ENCODE measurements at regions not wholly inside any gene's neighbourhood (a gene's known extent, or its start where the extent isn't known, plus 50 kb on each side); places are given as distances from the start of the nearest gene placed in this dataset.
A peak's percentile ranks its signal among the peaks of the same experiment; 100 is the strongest.

DNA sequence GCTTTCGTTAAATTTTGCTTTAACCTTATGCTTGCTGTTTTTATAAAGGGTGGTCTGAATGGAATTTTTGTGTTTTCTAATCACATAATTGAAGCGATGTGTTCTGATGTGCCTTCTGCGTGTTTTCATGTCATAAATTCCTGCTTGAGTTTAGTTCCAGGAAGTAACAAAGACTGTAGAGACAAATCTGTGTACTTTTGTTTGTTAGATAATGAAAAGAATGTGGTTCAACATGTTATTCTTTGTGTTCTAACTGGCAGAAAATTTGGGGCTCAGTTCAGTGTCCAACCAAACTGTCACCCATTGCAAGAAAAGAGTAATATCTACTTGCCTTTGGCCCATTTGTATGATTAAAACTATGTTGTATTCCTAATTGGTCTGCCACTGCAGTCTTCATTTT lies 324.0 kb downstream of the DIPK2A start:
- no peak for DNase-seq (ENCODE audit: low spot score)

DNA sequence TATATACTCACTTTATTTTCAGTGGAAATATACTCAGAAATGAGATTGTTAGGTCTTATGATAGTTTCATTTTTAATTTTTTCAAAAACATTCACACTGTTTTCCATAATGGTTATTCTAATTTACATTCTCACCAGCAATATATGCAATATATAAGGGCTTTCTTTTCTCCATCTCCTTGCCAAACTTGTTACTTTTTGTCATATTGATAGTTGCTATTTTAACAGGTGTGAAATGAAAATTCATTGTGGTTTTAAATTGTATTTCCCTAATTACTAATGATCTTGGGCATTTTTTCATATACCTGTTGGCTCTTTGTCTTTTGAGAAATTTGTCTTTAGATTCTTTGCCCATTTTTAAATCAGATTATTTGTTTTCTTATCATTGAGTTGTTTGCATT lies 325.2 kb downstream of the DIPK2A start:
- no peak for DNase-seq (ENCODE audit: low spot score)

DNA sequence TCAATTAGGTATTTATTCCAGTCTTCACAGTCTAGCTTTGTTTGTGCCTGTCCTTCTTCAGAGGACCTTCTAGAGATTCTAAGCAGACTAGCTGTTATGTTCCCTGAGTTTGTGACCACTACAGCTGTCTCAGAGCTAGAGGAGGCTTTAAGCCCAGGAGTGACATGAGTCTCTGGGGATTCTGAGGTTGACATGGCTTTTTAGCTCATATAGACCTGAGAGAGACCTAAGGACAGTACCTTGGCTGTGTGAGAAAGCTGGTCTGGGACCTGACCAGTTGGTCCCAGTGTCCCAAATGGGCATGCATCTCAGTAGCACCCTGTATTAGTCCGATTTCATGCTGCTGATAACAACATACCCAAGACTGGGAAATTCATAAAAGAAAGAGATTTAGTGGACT lies 330.2 kb downstream of the DIPK2A start:
- DNase-seq (ENCODE audit: low spot score), result no peak

DNA sequence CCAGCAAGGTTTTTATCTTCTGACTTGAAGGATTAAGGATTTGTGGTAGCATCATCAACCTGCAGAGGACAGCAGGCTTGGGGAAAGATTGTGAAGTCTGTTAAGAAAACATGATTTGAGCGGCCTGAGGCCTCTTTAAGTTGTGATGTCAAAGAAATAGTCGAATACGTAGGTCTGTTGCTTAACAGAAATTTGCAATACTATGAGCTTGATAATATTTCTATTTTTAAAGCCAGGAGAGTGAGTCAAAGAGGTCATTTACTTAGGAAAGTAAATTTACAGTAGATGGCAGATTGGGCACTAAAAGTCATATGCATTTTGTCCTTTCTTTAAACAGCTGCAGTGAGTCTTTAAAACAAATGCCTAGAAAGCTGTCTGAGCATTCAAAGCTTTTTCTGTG lies 336.3 kb downstream of the DIPK2A start:
- DNase-seq (ENCODE audit: low spot score), result no peak

DNA sequence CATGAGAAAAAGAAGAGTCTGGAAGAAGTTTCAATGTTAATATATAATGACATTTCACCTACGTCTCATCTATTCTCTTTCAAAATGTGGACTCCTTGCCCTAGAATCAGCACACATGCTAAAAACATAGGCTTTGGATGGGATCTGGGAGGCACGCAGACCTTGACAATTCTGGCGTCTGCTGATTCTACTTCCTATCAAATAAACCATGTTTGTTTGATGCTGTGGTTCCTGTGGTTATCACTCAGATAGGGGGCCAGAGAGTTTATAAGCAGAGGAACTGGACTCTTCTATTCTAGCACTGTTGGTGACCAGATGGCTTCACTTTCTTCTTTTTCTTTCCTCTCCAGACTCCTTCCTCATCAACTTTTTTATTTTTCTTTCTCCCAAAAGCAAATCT lies 336.8 kb downstream of the DIPK2A start:
- no peak for DNase-seq (ENCODE audit: low spot score)

DNA sequence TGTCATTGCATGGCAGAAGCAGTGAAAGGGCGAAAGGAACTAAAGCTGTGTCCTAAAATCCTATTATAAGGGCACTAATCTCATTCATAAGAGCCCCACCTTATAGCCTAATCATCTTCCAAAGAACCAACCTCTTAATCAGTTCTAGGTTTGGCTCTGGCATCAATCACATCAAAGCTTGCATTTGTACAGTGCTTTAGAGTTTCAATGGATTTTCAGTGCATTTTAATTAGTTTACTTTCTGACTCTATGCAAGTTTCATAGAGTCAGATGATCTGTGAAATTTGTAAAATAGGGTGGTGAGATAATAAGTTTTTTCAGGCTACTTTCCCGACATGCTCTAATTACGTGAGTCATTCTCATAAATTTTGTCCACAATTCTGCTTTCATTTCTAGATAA lies 341.1 kb downstream of the DIPK2A start:
- DNase-seq (ENCODE audit: low spot score), result no peak

DNA sequence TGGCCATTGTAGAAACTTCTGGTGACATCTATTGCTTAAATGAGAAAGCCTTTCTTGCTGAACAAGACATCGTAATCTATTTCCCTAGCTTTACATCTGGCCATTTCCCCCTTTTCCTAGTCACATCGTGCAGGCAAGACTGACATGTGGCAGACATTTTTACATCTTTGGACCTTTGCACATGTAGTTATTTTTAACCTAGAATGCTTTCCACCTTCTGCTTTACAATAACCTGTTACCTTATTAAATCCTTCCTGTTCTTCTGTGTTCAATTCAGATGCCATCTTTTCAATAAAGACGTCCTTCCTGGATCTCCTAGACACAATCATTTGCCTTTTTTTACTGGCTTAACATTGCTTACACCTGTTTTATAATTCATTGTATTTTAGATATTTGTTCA lies 343.3 kb downstream of the DIPK2A start:
- DNase-seq (ENCODE audit: low spot score), result no peak

DNA sequence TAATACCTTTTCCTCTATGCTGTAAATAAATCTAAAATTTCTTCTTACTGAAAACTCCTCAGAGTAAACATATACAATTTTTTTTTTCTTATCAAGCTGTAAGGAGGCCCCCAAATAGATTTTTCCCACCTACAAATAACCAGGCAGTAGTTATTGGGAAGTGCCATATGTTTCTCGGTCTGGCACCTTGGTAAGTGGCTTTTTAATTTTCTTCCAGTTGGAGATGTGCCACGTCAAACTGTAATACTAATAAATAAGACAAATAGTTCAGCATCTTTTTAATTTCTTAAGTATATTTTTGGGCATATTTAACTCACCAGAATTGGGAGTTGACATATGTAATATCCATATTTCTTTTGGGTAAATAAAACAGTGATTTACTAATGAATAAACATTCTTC lies 346.3 kb downstream of the DIPK2A start:
- no peak for DNase-seq (ENCODE audit: low spot score)

DNA sequence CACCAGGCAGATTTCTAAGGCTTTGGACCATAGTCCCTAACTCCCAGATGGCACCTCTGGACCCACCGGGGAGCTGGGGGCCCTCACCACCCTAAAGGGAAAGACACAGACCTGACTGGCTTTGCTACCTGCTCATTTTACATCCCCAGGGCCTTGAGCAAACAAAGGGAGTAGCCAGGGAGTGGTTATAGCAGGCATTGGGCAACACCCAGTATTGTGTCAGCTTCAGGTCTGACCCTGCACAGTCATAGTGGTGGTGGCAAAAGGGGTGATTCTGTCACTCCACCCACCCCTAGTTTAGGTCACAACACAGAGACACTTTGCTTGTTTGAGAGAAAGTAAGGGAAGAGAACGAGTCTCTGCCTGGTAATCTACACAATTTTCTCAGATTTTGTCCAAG lies 352.5 kb downstream of the DIPK2A start:
- DNase-seq (ENCODE audit: low spot score), result no peak

DNA sequence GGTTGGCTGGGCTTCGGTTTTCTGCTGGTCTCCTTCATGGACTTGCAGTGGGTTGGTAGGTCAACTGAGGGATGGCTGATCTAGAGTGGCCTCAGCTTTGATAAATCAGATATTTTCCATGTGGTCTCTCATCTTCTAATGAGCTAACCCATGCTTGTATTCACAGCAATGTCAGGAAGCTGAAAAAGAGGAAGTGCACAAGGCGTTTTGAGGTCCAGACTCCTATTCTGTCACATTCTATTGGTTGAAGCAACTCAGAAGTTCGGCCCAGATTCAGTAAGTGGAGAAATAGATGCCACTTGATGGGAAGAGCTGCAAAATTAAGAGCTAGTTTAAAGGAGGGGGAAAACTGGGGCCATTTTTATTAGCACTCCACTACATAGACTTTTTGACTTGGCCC lies 361.2 kb downstream of the DIPK2A start:
- DNase-seq (ENCODE audit: low spot score), result no peak

DNA sequence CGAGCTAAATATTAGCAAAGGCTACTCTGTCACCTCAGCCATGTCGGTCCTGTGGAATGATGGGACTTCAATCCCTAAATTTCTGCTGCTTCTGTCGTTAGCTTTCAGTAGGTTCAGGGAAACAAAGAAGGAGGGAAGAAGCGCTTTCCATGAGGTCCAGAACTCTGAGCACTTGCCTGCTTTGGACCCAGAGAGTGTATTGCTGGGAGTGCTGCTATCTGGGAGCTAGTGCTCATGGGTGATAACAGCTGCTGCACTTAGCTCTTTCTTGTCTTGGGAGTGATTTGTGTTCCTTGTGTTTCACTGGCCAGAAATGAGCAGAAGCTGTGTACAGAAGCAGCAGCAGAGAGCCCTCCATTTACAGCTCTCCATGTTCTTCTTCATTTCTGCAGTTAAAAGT lies 369.8 kb downstream of the DIPK2A start:
- DNase-seq (ENCODE audit: low spot score), result no peak

DNA sequence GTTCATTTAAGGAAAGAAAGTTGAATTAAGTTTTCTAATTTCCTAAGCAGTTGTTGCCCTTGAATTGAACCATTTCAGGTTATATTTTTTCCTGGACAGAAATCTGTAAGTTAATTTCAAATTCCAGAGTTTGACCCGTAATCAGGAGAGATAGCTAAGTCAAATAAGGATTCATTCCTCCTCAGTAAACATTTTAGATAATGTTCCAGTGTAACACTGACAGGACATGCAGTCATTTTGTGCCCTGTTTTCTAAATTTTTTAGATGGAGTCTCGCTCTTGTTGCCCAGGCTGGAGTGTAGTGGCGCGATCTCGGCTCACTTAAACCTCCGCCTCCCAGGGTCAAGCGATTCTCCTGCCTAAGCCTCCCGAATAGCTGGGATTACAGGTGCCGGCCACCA lies 371.7 kb downstream of the DIPK2A start:
- no peak for DNase-seq (ENCODE audit: low spot score)

DNA sequence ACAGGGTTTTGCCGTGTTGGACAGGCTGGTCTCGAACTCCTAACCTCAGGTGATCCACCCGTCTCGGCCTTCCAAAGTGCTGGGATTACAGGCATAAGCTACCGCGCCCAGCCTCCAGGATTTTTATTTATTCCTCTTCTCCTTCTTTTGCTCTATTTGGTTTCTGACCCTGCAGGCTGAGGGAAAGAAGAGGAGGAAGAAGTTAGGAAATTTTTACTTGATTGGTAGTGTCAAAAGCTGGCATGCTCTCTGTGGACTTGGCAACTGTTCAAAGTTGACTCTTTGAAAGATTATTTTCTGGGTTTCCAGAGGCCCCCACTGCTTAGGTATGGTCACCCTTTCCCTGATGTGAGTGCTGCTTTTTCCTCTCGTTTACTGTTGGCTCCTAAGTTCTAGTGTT lies 372.2 kb downstream of the DIPK2A start:
- no peak for DNase-seq (ENCODE audit: low spot score)

DNA sequence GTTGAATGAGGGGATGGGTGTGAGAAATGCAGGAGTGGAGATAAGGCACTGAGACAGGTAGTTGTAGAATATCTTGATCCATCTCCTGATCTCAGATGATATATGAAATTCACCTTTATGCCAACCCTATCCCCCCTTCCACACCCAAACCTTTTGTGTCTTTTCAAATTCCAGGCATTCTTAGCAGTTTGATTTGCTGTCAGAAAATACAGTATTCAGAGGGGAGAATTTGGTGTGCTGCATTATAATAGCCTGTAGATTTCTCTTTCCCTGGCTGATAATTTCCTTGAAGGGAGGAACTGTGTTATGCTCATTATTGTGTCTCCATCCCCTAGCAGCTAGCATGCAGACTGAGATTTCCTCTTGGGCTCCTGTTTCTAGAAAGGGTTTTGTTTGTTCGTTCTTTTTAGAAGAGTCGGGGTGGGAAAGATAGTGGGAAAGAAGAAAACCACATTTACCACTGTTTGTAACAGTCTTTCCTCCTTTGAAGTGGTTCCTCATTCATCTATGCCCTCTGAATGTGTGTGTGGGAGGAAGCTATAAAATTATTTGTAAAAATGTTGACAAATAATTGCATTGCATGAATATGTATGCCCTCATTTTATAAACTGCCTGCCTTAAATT lies 373.4 kb downstream of the DIPK2A start:
- DNase-seq (ENCODE audit: low spot score), result no peak

DNA sequence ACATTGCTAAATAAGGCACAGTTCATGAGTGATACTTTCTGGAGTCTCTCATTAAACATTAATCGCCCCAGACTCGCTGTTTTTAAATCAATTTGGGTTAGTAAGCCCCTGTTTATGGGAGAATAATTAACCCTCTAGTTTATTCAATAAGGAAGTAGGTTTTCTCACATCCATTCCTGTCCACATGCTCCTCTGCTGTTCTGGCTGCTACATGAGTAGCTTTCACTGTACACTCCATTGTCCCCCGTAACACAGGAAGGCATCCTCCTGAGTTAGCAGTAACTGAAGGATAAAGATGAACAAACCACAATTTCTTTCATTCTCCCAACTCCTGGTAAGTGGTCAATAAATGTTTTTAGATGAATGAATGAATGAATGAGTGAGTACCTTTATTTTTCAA lies 378.5 kb downstream of the DIPK2A start:
- DNase-seq (ENCODE audit: low spot score), result no peak

DNA sequence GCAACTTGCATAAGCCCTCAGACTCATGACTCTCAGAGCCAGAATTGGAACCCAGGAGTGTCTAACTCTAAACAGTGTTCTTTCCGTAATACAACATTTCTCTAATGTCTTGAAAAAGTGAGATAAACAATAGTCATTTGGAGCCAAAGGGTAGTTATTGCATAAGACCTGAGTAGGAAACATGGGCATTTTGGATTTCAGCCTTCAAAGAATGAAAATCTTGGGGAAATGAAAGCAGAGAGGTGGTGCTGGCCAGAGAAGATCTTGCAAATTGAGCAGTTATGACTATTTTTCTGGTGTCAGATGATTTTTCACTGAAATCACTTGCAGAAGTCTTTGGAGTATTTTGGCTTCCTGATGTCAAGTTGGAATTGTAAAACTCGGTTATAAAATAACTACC lies 379.4 kb downstream of the DIPK2A start:
- DNase-seq (ENCODE audit: low spot score), result no peak

DNA sequence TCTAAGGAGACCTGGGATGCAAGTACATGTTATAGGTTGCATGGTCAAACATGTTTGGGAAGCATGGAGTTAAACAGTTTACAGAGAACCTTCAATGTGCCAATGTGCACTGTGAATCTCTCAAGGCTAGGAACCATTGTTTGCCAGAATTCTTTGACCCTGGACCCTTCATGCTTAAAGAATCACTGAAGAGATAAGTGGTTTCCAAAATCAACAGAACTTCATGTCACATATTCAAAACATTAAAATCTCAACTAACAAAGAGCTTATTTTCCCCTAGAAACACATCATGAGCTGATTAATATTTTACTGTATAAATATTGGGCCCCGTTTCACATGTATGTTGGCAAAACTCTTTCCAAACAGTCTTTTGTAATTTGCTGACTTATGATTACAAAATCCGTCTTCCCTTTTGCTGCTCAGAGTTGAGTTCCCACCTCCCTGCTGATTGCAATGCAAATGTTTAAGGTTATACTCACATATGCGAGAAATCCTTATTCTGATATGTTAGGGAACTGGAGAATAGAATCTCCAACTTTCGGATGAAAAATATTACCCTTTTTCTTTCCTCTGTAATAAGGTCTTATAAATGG lies 380.2 kb downstream of the DIPK2A start:
- no peak for DNase-seq (ENCODE audit: low spot score)

DNA sequence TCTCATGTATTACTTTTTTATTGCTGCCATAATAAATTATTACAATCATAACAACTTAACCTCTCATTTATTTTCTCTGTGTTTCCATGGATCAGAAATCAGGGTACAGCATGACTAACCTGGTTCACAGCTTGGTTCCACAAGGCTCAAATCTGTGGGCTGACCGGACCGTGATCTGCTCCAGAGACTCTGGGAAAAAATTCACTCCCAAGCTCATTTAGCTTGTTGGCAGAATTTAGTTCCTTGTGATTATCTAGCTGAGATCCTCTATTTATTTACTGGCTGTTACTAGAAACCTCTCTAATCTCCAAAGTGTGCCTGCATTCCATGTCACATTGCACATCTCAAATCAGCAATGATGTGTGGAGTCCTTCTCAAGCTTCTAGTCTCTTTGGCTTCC lies 386.6 kb downstream of the DIPK2A start:
- no peak for DNase-seq (ENCODE audit: low spot score)

DNA sequence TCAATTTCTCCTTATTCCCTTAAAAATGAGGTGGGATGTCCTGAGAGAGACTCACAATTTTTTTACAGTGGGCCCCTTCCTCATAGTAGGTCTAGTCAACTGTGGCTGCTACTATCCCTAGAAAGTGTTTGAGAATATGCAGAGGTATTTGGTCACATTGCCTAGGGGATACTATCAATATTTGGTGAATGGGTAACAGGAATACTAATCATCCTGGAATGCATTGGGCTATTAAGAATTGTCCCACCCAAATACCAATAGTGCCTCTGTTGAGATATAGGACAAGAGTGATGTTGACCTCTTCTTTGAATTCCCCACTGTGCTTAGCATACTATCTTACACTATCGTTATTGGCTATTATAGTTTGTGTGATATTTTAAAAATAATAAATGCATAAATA lies 389.4 kb downstream of the DIPK2A start:
- DNase-seq (ENCODE audit: low spot score), result no peak

DNA sequence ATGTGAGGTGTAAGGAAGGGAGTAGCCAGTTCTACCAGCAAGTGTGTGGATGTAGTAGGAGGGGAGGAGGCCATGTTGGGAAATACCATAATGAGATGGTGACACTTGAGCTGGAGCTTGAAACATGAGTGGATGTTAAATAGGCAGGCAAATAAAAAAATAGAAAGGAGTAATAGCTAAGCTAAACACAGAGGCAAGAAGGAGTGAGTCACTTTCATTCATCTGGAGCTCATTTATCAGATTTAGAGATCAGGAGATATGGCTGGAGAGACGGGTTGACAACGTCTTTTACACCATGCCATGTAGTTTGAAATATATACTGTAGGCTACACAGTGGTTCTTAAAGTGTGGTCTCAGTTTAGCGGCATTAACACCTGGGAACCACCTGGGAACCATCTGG lies 390.5 kb downstream of the DIPK2A start:
- DNase-seq (ENCODE audit: low spot score), result peak; percentile 34

DNA sequence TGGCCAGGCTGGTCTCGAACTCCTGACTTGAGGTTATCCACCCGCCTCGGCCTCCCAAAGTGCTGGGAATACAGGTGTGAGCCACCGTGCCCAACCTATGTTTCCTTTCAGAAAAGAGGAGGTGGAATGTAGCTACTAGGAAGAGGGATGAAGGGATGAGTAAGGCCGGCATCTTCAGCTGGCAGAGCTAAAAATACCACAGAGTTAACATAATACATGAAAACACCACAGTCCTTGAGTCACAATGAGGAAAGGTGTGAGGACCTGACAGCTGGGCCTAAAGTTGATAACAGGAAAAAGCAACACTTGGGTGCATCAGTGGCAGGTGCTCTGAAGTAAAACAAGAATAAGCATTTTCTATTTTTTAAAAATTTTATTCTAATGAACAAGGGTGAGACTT lies 392.2 kb downstream of the DIPK2A start:
- no peak for DNase-seq (ENCODE audit: low spot score)

DNA sequence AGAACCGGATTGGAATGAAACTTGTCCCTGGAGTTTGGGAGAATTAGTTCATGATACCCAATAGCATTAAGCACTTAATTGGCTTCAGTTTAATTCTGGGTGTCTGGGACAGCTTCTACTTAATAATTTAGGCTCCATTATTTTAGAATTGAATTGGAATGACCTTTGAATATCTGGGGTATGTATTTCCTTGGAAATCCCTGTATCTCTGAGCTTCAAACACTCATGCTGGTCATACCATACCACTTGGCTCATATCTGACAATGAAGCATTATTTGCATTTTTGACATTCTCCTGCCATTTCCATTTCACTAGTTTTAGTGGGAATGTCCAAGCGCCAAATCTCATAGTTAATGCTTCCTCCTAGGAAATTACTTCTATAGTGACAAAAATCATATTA lies 393.1 kb downstream of the DIPK2A start:
- DNase-seq (ENCODE audit: low spot score), result no peak

DNA sequence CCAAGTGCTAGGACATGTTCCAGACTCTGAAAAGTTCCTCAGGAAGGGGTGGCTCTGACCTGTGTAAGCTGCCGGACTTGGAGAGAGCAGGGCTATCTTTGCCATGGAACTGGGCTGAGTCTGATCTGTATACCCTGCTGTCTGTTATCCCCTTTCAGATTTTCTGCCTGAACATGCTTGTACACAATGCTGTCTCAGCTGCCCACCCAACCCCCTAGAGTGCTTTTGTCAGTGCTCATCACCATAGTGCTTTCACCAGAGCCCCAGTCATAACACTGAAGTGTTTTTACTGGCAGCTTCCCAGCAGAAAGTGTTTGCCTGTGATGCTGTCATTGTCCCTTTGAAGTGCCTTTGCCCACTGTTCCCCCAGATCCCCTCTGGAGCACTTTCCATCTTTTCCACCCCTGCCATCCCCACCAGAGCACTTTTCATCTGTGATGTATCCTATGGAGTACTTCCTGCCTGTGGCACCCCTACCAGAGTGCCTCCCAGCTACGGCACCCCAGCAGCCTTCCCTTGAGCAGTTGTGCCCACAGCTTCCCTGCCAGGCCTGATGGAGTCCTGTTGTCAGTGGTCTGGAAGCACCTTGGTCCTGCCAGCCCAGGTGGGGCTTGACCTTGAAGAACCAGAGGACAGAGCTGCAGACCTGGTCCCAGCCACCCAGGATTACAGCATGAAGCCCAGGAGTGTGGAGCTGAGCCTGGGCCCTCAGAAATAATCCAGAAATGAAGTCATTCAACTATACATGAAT lies 397.7 kb downstream of the DIPK2A start:
- DNase-seq (ENCODE audit: low spot score), result no peak

DNA sequence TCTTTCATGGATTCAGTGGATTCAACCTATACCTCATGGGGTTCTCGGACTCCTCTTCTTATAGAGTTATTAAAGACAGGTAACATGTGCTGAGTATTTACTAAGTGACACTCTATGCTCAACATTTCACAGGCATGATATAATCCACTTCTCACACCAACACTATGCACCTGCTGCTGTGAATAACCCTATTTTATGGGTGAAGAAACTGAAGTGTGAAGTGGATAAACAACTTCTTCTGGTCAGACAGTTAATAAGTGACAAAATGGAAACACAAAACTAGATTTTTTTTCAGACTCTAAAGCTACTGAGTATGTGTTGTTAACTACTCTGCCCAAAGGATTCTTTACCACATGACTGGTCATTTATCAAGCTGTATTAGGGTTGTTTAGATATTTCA lies 403.5 kb downstream of the DIPK2A start:
- DNase-seq (ENCODE audit: low spot score), result no peak

All from AG08395 (cell line).